Mammary epithelial cell (primary cell): ENCODE measurements at regions not wholly inside any gene's neighbourhood (a gene's known extent, or its start where the extent isn't known, plus 50 kb on each side); places are given as distances from the start of the nearest gene placed in this dataset.
"Not testable (repeated sequence)": the region's sequence is repeated elsewhere in the genome, so short reads cannot be mapped to it uniquely, and the experiment has no call there.

Experiments
- EZH2 ChIP-seq: IDR thresholded peaks from 2 replicates; pipeline ENCODE4 v1.6.1; 2012; ENCODE audit warnings: low read length, inconsistent platforms, borderline replicate concordance
- TF ChIP-seq, protein P1 (sequence below), 2 donors: IDR thresholded peaks in 1 of 2; conservative IDR thresholded peaks in 1 of 2; 2 replicates each; pipeline ENCODE4 v1.5.1; 2011 to 2012; ENCODE audit warnings: inconsistent platforms in 2 of 2, low read length in 2 of 2, mild to moderate bottlenecking in 2 of 2, control low read depth in 1 of 2, low read depth in 1 of 2; ENCODE audit not compliant: insufficient read depth in 1 of 2; ENCODE audit errors: extremely low read depth in 1 of 2

DNA sequence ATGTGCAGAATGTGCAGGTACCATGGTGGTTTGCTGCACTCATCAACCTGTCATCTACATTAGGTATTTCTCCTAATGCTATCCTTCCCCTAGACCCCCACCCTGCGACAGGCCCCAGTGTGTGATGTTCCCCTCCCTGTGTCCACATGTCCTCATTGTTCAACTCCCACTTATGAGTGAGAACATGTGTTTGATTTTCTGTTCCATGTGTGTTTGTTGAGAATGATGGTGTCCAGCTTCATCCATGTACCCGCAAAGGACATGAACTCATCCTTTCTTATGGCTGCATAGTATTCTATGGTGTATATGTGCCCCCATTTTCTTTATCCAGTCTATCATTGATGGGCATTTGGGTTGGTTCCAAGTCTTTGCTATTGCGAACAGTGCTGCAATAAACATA lies 70.5 kb upstream of the C1QTNF9B start:
- TF ChIP-seq, protein P1, sequence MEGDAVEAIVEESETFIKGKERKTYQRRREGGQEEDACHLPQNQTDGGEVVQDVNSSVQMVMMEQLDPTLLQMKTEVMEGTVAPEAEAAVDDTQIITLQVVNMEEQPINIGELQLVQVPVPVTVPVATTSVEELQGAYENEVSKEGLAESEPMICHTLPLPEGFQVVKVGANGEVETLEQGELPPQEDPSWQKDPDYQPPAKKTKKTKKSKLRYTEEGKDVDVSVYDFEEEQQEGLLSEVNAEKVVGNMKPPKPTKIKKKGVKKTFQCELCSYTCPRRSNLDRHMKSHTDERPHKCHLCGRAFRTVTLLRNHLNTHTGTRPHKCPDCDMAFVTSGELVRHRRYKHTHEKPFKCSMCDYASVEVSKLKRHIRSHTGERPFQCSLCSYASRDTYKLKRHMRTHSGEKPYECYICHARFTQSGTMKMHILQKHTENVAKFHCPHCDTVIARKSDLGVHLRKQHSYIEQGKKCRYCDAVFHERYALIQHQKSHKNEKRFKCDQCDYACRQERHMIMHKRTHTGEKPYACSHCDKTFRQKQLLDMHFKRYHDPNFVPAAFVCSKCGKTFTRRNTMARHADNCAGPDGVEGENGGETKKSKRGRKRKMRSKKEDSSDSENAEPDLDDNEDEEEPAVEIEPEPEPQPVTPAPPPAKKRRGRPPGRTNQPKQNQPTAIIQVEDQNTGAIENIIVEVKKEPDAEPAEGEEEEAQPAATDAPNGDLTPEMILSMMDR (conservative IDR thresholded peaks at IDR 0.05 in 1 of 2, IDR thresholded peaks at IDR 0.05 in 1 of 2; ENCODE audit: extremely low read depth in 1 of 2, insufficient read depth in 1 of 2, low read depth in 1 of 2, low read length in 2 of 2): not testable (repeated sequence)
- not testable (repeated sequence) for TF ChIP-seq EZH2
